ENCODE measurements at regions not wholly inside any gene's neighbourhood (a gene's known extent, or its start where the extent isn't known, plus 50 kb on each side); places are given as distances from the start of the nearest gene placed in this dataset.

DNA sequence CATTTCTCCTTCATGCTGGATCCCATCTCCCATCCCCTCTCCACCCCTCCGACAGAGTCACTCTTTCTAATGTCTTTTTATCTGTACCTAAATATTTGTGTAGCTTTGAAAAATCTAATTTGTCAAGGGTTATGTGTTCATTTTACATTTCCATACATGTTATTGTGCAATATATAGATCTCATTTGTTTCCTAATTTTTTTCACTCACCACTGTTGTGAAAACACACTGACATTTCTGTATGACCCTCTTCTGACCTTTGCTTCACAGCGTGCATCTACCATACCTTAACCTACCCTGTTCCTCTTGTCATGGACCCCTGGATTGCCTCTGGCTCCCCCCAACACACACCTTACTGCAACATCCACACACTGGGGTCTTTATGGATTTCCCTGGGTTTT is 942.9 kb downstream of the TBC1D22A start:
- DNase-seq (ENCODE audit: low read depth) = no peak

DNA sequence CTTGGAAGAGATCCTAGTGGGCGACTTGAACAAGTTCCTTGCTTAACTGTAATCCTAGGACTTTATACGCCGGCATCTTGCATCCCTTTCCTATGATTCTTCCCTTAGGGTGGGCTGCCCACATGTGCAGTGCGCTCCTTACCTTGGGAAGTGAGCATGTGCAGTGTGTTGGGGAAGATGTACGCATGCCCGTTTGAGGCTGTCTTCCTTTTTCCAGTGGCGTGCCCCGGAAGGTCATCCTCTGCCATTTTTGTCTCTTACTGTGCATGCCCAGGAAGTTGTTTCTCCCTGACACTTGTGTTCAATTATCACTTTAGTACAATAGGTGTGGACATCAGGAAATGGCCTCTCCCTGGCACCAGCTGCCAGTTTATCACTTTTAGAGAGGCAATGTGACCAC is 936.5 kb downstream of the TBC1D22A start:
- DNase-seq (ENCODE audit: low read depth) = no peak

DNA sequence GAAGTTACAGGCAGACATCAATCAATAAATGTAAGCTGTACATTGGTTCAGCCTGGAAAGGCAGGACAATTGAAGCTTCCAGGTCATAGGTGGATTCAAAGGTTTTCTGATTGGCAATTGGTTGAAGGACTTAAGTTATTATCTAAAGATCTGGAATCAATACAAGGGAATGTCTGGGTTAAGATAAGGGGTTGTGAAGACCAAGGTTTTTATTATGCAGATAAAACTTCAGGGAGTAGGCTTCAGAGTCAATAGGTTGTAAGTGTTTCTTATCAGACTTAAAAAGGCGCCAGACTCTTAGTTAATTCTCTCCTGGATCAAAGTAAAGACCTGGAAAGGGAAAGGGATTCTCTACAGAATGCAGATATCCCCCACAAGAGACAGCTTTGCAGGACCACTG is 935.4 kb downstream of the TBC1D22A start:
- no peak for DNase-seq (ENCODE audit: low read depth)

DNA sequence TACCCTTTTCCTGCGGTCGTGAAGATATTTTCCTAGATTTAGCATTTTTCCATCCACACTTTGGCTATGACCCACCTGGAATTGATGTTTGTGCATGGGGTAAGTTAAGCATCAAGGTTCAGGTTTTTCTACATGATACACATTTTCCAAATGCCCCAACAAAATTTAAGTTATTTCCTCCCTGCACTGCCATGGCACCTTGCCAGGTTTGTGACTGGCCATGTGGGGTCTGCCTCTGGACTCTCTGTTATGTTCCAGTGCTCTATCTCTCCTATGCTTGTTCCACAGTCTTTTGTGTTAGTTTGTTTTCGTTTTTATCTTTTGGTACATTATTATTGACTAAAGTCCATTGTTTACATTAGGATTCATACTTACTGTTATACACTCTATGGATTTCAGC is 934.3 kb downstream of the TBC1D22A start:
- DNase-seq (ENCODE audit: low read depth) = no peak

DNA sequence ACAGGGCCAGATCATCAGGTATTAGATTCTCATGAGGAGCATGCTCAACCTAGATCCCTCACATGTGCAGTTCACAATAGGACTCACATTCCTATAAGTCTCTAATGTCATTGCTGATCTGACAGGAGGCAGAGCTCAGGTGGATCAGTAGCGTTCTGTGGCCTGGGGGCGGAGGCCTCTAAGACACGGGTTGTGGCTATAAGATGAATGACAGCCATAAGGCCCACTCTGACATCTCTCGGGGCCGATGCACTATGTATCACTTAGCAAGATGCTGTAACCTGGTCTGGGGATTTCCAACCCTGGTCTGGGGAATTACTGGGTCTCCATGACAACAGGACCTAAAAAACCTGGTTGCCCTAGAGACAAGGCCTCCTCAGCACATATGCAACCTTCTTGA is 932.7 kb downstream of the TBC1D22A start:
- no peak for DNase-seq (ENCODE audit: low read depth)

DNA sequence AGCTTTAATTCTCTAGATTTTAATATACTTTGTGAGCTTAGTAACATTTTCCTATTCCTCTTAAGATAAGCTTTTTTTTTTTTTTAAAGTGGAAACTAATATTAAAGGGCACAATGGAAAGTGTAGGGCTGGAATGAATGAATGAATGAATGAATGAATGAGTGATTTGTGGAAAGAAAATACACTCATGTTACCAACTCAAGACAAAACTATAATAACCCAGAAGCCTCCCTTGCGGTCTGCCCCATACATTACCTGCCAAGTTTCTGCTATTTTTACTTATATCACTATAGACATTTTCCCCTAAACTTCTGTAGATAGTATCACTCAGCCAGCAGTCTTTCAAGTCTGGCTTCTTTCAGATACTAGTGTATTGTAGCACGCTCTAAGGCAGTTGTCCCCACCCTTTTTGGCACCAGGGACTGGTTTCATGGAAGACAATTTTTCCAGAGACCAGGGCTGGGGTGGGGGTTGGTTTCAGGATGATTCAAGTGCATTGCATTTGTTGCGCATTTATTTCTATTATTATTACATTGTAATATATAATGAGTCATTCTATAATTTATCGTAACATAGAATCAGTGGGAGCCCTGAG is 932.2 kb downstream of the TBC1D22A start:
- DNase-seq (ENCODE audit: low read depth) = no peak

DNA sequence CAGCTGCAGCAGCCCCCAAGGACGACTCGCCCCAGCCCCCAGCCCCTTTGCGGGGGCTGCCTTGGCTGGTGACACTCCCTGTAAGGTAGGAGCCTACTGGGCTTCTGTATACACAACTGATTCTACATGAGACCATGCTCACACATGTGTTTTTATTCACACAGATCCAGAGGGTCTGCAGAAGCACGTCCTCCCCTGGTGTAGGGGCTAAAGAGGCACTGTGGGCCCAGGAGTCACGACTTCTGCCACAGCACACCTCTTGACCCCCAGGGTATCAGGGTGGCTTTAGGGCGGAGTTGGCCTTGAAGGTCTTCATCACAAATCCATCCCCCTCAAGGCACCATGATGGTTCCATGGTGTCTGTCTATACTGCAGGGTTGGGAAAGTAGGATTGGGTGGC is 931.2 kb downstream of the TBC1D22A start:
- no peak for DNase-seq (ENCODE audit: low read depth)

DNA sequence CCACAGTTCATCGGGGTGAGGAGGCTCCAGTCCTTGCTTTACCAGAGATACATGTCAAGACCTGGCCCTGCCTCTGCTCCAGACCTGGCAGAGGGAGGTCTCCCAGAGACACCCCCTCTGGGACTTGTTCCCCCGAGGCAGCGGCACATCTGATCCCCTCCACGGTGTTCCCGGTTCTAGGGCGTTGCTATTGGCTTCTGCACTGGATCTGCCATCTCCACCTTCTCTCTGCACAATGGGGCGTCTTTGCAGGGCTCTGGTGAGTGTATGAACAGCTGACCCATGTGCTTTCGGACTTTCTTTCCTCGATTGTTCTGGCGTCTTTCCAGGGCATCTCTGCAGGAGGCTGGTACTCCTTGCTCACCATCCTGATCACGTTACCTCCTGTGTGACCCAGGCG is 930.4 kb downstream of the TBC1D22A start:
- DNase-seq (ENCODE audit: low read depth) = no peak

DNA sequence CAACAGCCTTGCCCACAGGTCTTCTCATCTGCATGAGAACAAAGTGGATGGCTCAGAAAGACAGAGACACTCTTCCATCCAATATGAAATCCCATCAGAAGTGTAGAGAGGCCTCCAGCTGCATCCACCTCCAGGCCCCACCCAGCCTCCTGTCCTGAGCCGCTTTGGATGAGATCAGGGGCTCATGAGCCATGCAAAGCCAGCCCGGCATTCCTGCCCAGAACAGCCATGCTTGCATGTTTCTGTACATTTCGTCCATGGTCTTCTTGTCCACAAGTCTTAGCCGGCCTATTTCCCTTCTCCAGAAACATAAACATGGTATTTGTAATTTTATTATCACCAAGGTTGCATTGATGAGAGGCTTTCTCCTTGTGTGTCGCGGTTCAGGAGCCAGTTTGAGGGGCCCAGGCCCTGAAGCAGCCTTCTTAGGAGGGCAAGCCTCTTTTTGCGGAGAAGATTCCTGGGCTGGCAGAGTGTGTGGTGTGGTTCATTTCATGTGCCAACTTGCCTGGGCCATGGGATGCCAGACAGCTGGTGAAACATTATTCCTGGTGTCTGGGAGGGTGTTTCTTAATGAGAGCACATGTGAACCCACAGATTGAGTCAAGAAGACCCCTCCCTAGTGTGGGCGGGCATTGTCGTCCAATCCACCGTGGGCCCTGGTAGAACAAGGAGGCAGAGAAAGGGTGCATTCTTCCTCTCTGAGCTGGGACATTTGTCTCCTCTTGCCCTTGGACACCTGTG is 928.9 kb downstream of the TBC1D22A start:
- no peak for DNase-seq (ENCODE audit: low read depth)

DNA sequence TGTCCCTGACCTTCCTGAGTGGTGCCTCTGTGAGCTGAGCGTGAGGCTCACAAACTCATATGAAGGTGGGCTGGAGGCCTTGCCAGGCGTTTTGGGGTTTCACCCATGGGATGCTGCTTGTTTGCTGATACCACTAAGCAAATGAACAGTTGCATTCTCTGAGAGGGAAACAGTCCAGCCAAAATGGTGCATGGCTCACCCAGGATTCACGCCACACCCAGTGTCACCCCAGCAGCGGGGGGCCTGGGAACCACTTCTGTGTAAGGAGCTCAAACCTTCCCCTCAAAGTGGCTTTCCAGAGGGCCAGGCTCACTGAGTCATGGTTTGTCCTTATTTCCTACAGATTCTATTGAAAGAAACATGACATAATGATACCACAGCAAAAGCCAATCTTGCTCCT is 928.1 kb downstream of the TBC1D22A start:
- no peak for DNase-seq (ENCODE audit: low read depth)

DNA sequence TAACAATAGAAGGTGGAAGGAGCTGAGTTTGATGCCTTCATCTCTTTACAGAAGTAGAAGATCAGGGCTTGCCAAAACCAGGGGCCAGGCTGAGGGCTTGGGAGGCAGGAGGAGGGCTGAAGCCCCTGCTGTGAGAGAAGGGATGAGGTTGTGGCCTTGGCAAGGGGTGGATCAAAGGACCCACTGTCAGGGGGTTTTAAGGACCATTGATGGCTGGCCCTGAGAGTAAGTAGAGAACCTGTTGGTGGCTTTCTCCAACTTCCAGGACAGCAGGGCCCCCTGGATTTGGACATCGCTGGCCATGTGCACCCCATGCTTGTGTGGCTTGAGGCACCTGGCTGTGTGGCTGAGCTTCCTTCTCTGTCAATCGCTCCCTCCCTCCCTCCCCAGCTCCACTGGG is 927.7 kb downstream of the TBC1D22A start:
- no peak for DNase-seq (ENCODE audit: low read depth)

DNA sequence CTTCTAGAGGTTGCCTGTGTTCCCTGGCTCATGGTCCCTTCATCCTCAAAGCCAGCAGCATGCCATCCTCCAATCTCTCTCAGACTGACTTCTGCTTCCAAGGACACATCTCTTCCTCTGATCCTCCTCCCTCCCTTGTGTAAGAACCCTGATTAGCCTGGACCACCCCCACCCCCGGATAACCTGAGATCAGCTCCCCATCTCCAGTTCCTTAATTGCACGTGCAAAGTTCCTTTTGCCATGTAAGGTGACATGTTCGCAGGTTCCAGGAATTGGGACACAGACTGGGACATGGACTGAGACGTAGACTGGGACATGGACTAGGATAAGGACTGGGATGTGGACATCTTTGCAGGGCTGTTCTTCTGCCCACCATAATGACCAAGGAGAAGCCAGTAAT is 925.3 kb downstream of the TBC1D22A start:
- DNase-seq (ENCODE audit: low read depth) = no peak

DNA sequence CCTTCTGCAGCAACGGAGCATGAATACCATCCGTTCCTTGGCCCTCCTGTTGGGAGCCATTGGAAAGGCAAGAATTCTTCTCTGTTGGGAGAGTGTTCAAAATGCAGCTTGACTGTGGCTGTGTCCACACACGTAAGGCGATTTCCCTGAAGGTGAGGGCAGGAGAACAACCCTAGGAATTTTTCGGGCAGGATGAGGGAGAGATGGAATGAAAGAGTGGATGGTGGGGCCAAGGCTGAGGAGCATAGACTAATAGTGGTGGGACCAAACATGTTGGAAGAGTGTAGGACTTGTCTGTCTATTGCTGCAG is 924.9 kb downstream of the TBC1D22A start:
- DNase-seq (ENCODE audit: low read depth) = no peak

DNA sequence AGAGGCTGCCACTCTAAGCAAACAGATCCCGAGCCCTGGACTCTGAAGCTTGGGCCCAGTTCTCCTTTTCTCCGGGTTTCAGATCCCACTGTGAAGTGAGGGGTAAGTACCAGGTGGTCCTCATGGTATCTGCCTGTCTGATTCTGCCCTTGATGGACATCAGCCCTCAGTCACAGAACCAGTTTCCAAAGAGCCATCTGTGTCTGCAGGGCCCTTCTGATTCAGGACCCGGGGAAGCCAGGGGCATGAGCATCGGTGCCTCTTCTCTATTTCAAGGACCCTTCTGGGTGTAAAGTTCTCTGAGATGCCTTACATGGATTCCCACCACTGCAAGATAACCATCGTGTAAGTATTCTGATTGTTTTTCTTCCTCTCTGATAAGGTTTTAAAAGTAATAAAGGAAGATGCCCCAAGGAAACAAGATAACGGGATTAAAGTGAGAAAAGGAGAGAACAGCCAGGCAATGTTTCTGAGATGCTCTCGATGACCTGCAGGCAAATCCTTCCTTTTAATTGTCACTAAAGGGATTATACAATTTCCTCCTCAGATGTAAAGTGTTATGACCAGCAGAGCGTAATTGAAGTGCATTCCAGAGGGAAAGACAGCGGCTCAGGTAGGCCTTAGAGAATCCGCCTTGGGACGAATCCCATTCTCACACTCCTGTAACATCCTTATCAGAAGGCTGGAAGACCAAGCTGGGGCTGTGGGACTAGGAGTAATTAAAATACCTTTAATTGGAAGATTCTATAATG is 924.3 kb downstream of the TBC1D22A start:
- DNase-seq (ENCODE audit: low read depth) = no peak

DNA sequence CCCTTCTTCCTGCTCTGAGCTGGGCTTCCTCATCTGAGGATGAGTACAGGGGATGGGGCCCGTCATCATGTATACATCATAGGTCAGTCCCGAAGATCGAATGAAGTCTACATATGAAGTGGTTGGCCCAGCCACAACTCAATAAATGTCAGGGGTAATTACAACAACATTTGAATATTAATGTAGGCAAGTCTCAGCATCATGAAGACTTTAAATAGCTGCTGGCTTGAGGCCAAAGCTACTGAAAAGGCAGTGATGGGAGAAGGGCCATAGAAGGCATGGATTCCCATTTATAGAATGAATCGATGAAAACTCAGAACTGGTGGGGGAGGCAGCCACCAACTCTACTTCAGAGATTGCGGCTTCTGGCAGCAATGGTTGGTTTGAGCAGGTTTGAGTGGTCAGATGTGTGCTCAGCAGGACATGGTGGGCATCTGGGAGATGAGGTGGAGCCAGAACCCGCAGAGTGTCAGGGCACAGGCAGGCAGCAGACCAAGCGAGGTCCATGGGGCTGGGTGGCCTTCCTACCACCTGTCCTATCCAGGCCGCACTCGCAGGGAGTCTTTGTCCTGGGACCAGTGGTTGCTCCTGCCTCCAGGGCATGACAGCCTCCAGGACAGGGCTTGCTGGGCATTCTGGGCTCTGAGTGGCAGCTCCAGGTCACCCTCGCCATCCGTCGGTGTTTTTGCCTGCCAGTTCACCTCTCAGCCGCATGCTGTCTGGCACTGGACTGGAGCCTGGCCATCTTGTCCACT is 919.1 kb downstream of the TBC1D22A start:
- DNase-seq (ENCODE audit: low read depth) = no peak

DNA sequence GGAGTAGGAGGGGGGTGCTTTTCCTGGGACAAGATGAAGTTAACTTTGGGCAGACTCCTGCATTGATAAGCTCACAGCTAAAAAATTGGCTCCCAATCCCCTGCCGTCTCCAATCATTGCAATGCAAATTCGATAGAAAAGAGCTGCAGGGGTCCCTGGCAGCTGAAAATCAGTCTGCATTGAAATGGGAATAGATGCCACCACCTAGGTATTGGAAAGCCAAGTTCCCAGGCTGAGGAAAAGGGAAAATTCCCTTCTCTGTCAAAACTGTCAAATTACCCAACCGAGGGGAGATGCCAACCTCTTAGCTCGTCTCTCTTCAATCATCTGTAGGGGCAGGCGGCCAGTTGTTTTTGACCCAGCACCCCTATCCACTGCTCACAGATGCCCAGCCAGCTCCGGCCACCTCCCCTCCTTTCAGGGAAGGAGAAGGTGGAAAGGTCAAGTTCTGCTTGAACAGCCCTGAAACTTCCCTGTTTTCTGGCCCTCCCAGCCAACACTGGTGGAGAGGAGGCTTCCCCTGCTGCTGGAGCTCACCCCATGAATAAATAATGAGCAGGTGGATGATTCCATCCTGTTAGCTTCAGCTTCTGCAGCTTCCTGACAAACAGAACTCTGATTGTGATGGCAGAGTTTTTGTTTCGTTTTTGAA is 916.3 kb downstream of the TBC1D22A start:
- no peak for DNase-seq (ENCODE audit: low read depth)

DNA sequence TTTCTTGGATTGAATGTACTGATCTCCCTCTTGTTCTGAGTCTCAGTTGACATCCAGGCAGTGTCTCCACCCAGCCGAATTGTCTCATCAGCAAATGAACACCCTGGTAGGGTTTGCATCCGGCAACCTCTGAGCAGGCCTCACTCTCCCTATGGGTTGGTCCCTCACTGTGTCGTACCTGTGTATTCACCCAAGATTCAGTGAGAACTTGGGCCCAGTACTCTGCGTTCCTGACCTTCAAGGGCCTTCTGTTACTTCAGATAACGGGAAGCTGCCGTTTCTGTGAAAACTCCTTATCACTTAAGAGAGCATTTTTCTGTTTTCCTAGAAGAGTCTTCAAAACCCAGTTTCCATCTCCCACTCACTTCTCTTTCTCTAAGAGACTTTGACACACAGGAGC is 915.6 kb downstream of the TBC1D22A start:
- DNase-seq (ENCODE audit: low read depth) = no peak

DNA sequence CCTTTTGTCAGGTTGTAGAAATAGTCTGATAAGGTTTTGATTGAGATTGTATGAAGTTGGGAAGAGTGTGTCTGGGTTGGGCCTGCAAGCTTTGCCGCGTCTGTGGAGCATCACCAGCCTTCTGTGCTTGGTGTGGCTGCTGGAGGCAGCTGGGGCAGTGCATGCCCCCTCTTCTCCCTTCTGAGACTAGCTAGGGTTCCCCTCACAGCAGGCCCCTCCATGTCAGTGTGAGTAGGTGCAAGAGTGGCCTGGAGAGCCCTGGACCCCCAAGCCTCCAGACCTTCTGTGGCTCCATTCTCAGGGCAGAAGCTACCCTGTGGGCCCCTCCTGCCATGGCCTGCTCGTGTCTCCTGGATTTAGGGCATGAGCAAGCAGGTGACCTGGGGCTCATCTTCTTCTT is 914.2 kb downstream of the TBC1D22A start:
- DNase-seq (ENCODE audit: low read depth) = no peak

DNA sequence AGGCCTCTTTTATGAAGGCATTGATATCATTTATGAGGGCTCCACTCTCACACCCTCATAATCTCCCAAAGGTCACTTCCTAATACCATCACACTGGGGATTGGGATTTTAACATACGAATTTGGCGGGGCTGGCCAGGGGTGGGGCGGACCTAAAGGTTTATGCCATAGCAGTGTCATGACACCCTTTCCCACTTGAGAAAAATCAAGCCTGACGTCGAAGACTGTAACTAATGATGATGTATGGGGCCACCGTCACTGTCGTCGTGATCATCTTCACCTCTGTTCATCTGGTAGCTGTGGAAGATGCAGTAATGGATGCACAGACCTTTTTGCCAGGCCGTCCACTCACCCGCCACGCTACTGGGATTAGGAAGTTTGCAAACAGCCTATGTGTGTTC is 912.1 kb downstream of the TBC1D22A start:
- DNase-seq (ENCODE audit: low read depth) = no peak

DNA sequence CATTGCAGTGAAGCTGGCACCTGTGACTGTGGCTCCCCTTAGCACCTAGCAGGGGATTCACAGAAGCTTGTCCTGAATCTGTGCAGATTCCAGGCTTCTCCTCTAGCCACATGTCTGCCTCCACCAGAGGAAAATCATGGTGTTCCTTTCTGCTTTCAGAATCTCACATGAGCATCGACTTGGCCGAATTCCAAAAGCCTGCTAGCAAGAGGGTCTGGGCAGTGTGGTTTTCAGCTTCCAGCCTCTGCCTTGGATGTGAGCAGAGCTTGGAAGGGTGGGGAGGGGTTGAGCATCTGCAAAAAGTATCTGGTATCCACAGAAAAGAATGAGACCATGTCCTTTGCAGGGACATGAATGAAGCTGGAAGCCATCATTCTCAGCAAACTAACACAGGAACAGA is 911.1 kb downstream of the TBC1D22A start:
- DNase-seq (ENCODE audit: low read depth) = no peak

DNA sequence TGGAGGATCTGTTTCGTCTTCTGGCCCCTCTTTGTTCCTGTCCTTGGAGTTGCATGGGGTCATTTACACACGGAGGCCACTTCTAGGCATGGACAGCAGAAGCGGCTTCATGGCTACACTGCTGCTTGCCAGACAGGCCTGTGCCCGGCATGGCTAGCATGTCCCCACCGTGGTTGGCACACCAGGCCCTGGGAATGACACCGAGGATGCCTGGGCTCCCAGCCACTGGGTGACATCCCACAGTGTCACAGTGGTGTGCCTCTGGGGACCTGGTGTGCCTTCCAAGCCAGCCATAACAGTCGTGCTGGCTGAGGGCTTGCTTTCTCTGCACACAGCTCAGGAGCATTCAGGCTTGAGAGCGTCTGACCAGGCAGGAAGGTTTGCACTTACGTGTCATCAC is 910.1 kb downstream of the TBC1D22A start:
- no peak for DNase-seq (ENCODE audit: low read depth)

DNA sequence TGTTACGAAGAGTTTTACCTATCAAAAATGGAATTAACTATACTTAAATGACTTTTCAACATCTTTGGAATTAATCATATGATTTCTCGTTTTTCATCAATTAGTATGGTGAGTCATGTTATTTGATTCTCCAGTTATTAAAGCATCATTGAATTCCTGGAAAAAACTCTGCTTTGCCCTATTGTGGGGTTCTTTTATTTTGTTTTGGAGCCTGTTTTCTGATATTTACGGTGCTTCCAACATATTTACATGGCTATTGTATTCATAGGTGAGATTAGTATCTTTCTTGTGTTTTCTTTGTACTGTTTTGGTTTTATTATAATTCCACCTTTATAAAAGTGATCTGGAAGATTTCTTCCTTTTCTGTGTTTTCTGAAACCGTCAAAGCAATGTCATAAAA is 902.7 kb downstream of the TBC1D22A start:
- no peak for DNase-seq (ENCODE audit: low read depth)

Measured in HS-5 (cell line).